ENCODE measurements at regions not wholly inside any gene's neighbourhood (a gene's known extent, or its start where the extent isn't known, plus 50 kb on each side); places are given as distances from the start of the nearest gene placed in this dataset.
"Not testable (repeated sequence)": the region's sequence is repeated elsewhere in the genome, so short reads cannot be mapped to it uniquely, and the experiment has no call there.

DNA sequence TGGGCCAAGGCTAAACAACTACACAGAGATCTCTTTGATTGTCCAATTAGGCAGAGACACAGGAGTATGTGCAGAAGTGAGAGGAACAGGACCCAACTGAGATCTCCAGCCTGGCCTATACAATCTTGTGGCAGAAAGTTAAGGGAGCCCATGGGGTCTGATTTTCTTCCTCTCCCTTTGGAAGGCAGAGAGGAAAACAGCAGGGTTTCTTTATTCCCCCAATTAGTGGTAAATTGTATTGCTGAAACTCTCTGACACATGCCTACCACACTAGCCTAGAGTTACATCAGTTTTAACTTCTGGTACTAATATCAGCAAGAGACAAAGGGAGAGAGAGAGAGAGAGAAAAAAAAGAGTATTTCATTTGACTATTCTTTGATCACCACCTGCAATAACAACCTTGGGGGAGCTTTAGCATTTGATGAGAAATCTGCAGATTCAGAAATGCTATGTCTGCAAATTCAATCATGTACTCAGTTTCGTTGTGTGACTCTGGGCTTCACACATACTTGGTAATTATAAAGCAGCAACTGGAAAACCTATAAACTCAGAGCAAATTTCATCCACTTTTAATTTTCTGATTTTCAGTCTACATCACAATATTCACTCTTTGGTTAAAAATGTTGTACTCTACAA lies 260.3 kb upstream of the SPTLC3 start:
- H3K4me1 ChIP-seq = no peaks in the 10 kb centered on the region
- H3K27me3 ChIP-seq = no peaks in the 10 kb centered on the region
- H3K9me3 ChIP-seq = no peaks in the 10 kb centered on the region
- H3K36me3 ChIP-seq = no peaks in the 10 kb centered on the region
- WGBS = 77% methylated on average over 1 of the region's 1 CpG
- no peak overlapping the region for H3K4me3 ChIP-seq
- intact Hi-C loops (cut with DNase I) = no loop called here
- TF ChIP-seq POLR2AphosphoS5 (IDR thresholded peaks at IDR 0.05) (no peak), POLR2A (IDR thresholded peaks at IDR 0.05; ENCODE audit: low read depth) (no peak)
- TF ChIP-seq, protein P1, sequence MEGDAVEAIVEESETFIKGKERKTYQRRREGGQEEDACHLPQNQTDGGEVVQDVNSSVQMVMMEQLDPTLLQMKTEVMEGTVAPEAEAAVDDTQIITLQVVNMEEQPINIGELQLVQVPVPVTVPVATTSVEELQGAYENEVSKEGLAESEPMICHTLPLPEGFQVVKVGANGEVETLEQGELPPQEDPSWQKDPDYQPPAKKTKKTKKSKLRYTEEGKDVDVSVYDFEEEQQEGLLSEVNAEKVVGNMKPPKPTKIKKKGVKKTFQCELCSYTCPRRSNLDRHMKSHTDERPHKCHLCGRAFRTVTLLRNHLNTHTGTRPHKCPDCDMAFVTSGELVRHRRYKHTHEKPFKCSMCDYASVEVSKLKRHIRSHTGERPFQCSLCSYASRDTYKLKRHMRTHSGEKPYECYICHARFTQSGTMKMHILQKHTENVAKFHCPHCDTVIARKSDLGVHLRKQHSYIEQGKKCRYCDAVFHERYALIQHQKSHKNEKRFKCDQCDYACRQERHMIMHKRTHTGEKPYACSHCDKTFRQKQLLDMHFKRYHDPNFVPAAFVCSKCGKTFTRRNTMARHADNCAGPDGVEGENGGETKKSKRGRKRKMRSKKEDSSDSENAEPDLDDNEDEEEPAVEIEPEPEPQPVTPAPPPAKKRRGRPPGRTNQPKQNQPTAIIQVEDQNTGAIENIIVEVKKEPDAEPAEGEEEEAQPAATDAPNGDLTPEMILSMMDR (IDR thresholded peaks at IDR 0.05) = no peak
- DNase-seq (ENCODE audit: extremely low spot score) = no peak
- H3K27ac ChIP-seq (replicated peaks in 1 of 4) = no peak overlapping the region

GRCh38 chr20:12750221-12750620 lies 258.6 kb upstream of the SPTLC3 start:
- no peak overlapping the region for H3K4me3 ChIP-seq
- no peaks in the 10 kb centered on the region for H3K27me3 ChIP-seq
- H3K4me1 ChIP-seq = no peaks in the 10 kb centered on the region
- no peak for DNase-seq (ENCODE audit: extremely low spot score)
- no peaks in the 10 kb centered on the region for H3K9me3 ChIP-seq
- intact Hi-C loops (cut with DNase I) = no loop called here
- H3K36me3 ChIP-seq = no peaks in the 10 kb centered on the region
- TF ChIP-seq EP300 (IDR thresholded peaks at IDR 0.05) (no peak), POLR2A (IDR thresholded peaks at IDR 0.05; ENCODE audit: low read depth) (no peak), POLR2AphosphoS5 (IDR thresholded peaks at IDR 0.05) (no peak)
- TF ChIP-seq, protein P1 (IDR thresholded peaks at IDR 0.05) = no peak
- H3K27ac ChIP-seq (replicated peaks in 1 of 4) = no peak overlapping the region
- 80% methylated on average over 6 of the region's 6 CpGs for WGBS

DNA sequence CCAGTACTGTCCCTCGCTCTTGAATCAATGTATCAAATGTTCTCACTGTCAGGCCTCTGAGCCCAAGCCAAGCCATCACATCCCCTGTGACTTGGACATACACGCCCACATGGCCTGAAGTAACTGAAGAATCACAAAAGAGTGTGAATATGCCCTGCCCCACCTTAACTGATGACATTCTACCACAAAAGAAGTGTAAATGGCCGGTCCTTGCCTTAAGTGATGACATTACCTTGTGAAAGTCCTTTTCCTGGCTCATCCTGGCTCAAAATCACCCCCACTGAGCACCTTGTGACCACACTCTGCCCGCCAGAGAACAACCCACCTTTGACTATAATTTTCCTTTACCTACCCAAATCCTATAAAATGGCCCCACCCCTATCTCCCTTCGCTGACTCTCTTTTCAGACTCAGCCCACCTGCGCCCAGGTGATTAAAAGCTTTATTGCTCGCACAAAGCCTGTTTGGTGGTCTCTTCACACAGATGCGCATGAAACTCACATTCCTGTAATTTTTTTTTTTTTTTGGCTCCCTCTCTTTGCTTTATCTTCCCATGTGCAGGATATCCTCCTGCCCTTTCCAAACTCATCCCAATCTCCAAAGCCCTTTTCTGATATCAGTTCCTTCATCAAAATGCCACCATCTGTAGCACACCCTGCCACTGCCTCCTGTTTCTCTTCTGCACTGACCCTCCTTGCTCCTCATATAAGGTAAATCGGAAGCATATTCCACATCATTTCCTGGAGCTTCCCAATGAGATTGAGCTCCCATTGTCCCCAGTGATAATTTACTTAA lies 255.7 kb upstream of the SPTLC3 start:
- H3K27me3 ChIP-seq; H3K27ac ChIP-seq (replicated peaks in 1 of 4); H3K4me3 ChIP-seq; H3K4me1 ChIP-seq; DNase-seq (ENCODE audit: extremely low spot score); intact Hi-C loops (cut with DNase I); H3K9me3 ChIP-seq; H3K36me3 ChIP-seq: not testable (repeated sequence)
- WGBS = 76% methylated on average over 9 of the region's 9 CpGs

DNA sequence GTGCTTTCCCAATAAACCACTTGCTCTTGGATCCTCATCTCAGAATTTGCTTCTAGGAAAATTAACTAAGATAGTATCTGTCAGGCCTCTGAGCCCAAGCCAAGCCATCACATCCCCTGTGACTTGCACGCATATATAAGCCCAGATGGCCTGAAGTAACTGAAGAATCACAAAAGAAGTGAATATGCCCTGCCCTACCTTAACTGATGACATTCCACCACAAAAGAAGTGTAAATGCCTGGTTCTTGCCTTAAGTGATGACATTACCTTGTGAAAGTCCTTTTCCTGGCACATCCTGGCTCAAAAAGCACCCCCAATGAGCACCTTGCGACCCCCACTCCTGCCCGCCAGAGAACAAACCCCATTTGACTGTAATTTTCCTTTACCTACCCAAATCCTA lies 255.0 kb upstream of the SPTLC3 start:
- intact Hi-C loops (cut with DNase I); H3K27ac ChIP-seq (replicated peaks in 1 of 4); H3K9me3 ChIP-seq; H3K4me3 ChIP-seq; H3K27me3 ChIP-seq; H3K36me3 ChIP-seq; DNase-seq (ENCODE audit: extremely low spot score); H3K4me1 ChIP-seq: not testable (repeated sequence)
- WGBS = 79% methylated on average over 3 of the region's 3 CpGs

- DNase-seq (ENCODE audit: extremely low spot score); H3K27ac ChIP-seq (replicated peaks in 1 of 4); intact Hi-C loops (cut with DNase I); H3K36me3 ChIP-seq; H3K27me3 ChIP-seq; H3K4me1 ChIP-seq; H3K9me3 ChIP-seq; H3K4me3 ChIP-seq: not testable (repeated sequence)
- 78% methylated on average over 3 of the region's 5 CpGs for WGBS
Measured at GRCh38 chr20:12759493-12759892, 249.3 kb upstream of the SPTLC3 start.

DNA sequence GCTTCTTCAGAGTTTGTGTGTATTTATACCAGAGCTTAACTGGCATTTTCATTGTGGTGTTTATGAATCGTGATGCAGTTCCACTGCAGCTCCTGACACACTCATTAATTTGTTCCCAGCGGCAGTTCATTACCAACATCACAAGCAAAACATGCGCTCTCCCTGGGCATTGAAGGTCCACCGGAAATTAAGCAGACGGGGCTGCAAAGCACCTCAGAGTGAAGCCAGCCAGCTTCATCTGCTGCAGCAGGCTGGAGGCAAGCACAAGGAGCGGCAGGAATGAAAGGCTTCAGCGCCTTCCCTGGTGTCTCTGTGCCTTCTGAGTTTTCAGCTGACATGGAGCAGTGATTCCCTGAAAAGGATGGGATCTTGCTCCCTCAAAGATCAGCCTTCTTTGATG lies 246.0 kb upstream of the SPTLC3 start:
- H3K27ac ChIP-seq (replicated peaks in 1 of 4) = no peak overlapping the region
- no peaks in the 10 kb centered on the region for H3K27me3 ChIP-seq
- H3K4me3 ChIP-seq = no peak overlapping the region
- TF ChIP-seq EP300 (IDR thresholded peaks at IDR 0.05) = no peak
- no peak for DNase-seq (ENCODE audit: extremely low spot score)
- 15% methylated on average over 7 of the region's 7 CpGs for WGBS
- H3K36me3 ChIP-seq = no peaks in the 10 kb centered on the region
- H3K4me1 ChIP-seq = peaks cover 0 to 5% (median 0%) of the 10 kb centered on the region in 4 donors
- intact Hi-C loops (cut with DNase I) = no loop called here
- no peaks in the 10 kb centered on the region for H3K9me3 ChIP-seq

- Histone ChIP-seq H3K27me3 (no peaks in the 10 kb centered on the region), H3K4me3 (no peak overlapping the region), H3K4me1 (peaks cover 0 to 5% (median 0%) of the 10 kb centered on the region in 4 donors), H3K27ac (replicated peaks in 1 of 4) (no peak overlapping the region), H3K9me3 (no peaks in the 10 kb centered on the region), H3K36me3 (no peaks in the 10 kb centered on the region)
- no peak for DNase-seq (ENCODE audit: extremely low spot score)
- TF ChIP-seq POLR2A (IDR thresholded peaks at IDR 0.05; ENCODE audit: low read depth) (no peak), POLR2AphosphoS5 (IDR thresholded peaks at IDR 0.05) (no peak), EP300 (IDR thresholded peaks at IDR 0.05) (no peak)
- TF ChIP-seq, protein P1 (IDR thresholded peaks at IDR 0.05) = no peak
- intact Hi-C loops (cut with DNase I) = no loop called here
- 100% methylated on average over 1 of the region's 1 CpG for whole genome bisulfite sequencing
Measured at GRCh38 chr20:12763406-12763805, 245.4 kb upstream of the SPTLC3 start.
